ENCODE measurements at regions not wholly inside any gene's neighbourhood (a gene's known extent, or its start where the extent isn't known, plus 50 kb on each side); places are given as distances from the start of the nearest gene placed in this dataset.
A peak's percentile ranks its signal among the peaks of the same experiment; 100 is the strongest.

DNA sequence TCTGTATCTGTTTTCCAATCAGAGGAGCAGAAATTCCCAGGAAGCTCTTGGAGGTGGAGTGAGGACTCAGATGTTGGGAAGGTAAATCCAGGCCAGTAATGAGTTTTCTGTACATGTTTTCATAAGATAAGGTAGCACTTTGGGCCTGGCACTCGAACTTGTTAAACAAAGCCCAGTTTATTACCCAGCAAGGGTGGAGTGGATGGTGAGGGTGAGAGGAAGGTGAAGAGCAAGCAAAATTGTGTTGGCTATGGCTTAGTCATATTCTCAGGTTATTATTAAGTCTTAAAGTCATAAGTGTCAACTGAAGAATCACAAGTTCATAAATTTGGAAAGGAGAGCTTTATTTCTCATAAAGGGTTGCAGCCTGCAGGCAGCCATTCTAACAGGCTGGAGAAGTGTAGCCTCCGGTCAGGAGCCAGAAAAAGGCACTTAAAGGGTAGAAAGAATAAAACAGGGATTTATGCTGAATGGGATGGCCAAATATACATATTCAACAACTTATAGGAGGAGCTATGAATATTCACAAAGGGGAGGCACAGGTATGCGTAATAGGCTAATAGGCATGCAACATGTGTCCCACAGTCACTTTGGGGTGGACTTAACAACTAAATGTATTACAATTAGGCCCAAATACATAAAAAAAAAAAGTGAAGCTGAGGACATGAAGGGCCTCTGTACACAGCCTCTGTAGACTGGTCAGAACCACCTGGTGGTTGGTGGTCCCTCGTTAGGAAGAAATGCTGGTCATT lies 523.9 kb downstream of the LMO4 start:
- intact Hi-C loops (cut with DNase I; ENCODE audit: low total_unique reads) = no loop called here
- H3K27ac ChIP-seq = no peak overlapping the region
- H3K4me1 ChIP-seq = no peaks in the 10 kb centered on the region
- H3K4me3 ChIP-seq = no peak overlapping the region
- no peaks in the 10 kb centered on the region for H3K27me3 ChIP-seq (replicated peaks in 1 of 7)
- H3K9me3 ChIP-seq = no peaks in the 10 kb centered on the region
- WGBS, 5 donors = 80 to 87% (median 83%) methylated on average over 4 of the region's 4 CpGs
- TF ChIP-seq POLR2A (IDR thresholded peaks at IDR 0.05) (no peak), CTCF (IDR thresholded peaks at IDR 0.05 in 8 of 11, conservative IDR thresholded peaks at IDR 0.05 in 3 of 11) (no peak), POLR2AphosphoS5 (IDR thresholded peaks at IDR 0.05) (no peak)
- H3K36me3 ChIP-seq = no peaks in the 10 kb centered on the region
- DNase-seq = no peak

GRCh38 chr1:87853576-87854351 lies 525.1 kb downstream of the LMO4 start:
- no peak overlapping the region for H3K4me3 ChIP-seq
- H3K9me3 ChIP-seq = no peaks in the 10 kb centered on the region
- no peaks in the 10 kb centered on the region for H3K27me3 ChIP-seq (replicated peaks in 1 of 7)
- TF ChIP-seq POLR2AphosphoS5 (IDR thresholded peaks at IDR 0.05) = no peak
- TF ChIP-seq POLR2A (IDR thresholded peaks at IDR 0.05) = no peak
- H3K36me3 ChIP-seq = no peaks in the 10 kb centered on the region
- WGBS, 5 donors = 35 to 63% (median 45%) methylated on average over 5 of the region's 5 CpGs
- intact Hi-C loops (cut with DNase I; ENCODE audit: low total_unique reads) = no loop called here
- no peaks in the 10 kb centered on the region for H3K4me1 ChIP-seq
- H3K27ac ChIP-seq = no peak overlapping the region
- DNase-seq = no peak

DNA sequence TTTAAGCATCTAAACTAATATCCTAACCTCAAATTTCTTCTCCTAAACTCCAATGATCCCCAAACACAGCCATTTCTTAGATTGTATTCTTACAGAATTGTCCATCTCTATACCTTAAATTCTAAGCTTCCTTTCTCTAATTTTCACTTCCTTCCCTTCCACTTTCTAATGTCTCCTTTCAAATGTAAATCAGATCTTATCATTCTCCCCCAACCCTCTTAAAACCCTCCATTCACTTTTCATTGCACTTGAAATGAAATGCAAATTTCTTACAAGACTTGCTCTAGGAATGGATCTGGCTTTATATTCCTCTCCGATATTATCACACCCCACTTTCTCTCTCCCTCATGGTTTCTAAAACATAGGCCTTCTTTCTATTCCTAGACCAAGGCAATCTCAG lies 534.6 kb downstream of the LMO4 start:
- Histone ChIP-seq H3K9me3 (peaks cover 0 to 13% (median 9%) of the 10 kb centered on the region in 8 donors), H3K4me3 (no peak overlapping the region), H3K27me3 (replicated peaks in 1 of 7) (no peaks in the 10 kb centered on the region), H3K36me3 (no peaks in the 10 kb centered on the region), H3K4me1 (peaks cover 0 to 20% (median 12%) of the 10 kb centered on the region in 6 donors), H3K27ac (no peak overlapping the region)
- intact Hi-C loops (cut with DNase I; ENCODE audit: low total_unique reads) = no loop called here
- DNase-seq = no peak
- 83 to 93% (median 86%) methylated on average over 1 of the region's 1 CpG for WGBS, 5 donors
- TF ChIP-seq CTCF (IDR thresholded peaks at IDR 0.05 in 8 of 11, conservative IDR thresholded peaks at IDR 0.05 in 3 of 11) = no peak
- TF ChIP-seq POLR2AphosphoS5 (IDR thresholded peaks at IDR 0.05) = no peak
- no peak for TF ChIP-seq POLR2A (IDR thresholded peaks at IDR 0.05)

DNA sequence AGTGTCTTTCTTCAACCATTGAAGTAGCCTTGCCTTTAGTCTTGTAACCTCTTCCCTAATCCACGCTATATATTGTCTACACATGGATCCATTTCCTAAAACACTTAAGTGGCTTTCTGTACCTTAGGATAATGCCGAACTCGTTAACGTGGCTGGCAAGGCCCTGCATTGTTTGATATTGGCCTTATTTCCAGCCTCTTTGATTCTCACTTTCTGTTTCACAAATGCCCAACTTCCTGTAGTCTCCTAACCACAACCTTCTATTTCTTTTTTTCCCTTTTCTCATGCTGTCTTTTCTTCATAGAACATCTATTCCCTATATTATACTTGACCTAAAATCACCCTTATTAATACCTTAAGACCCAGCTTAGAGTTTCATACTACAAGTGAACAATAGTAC lies 536.0 kb downstream of the LMO4 start:
- H3K4me3 ChIP-seq = no peak overlapping the region
- intact Hi-C loops (cut with DNase I; ENCODE audit: low total_unique reads) = no loop called here
- TF ChIP-seq POLR2A (IDR thresholded peaks at IDR 0.05) (no peak), CTCF (IDR thresholded peaks at IDR 0.05 in 8 of 11, conservative IDR thresholded peaks at IDR 0.05 in 3 of 11) (no peak), POLR2AphosphoS5 (IDR thresholded peaks at IDR 0.05) (no peak)
- H3K27me3 ChIP-seq (replicated peaks in 1 of 7) = no peaks in the 10 kb centered on the region
- 19 to 33% (median 28%) methylated on average over 4 of the region's 4 CpGs for WGBS, 5 donors
- no peaks in the 10 kb centered on the region for H3K36me3 ChIP-seq
- peak overlapping the region in 4 of 8 donors; percentile 16 to 43 (median 36) for H3K27ac ChIP-seq
- H3K9me3 ChIP-seq = peaks cover 0 to 13% (median 9%) of the 10 kb centered on the region in 8 donors
- no peak for DNase-seq
- H3K4me1 ChIP-seq = peaks cover 0 to 26% (median 19%) of the 10 kb centered on the region in 6 donors
